HepG2 (cell line): ENCODE measurements at regions not wholly inside any gene's neighbourhood (a gene's known extent, or its start where the extent isn't known, plus 50 kb on each side); places are given as distances from the start of the nearest gene placed in this dataset.

Experiments
- ATAC-seq: fragments of 200-7000 bp; cut with Tn5 transposase; 3 replicates; pipeline ENCODE4 v1.9.1; 2020; ENCODE audit warnings: mild to moderate bottlenecking, moderate library complexity
- BruUV-seq: library from RNA; stranded (reverse); fragments of 400-500 nt; replicated peaks from 2 replicates; lab custom pipeline; 2021; lab: Mats Ljungman, UMichigan
- CTCF ChIA-PET: fragments of 300-600 bp; formaldehyde crosslinking; extraction: SDS; loops from one replicate; lab custom pipeline; 2021; ENCODE audit warnings: low total read pairs, inconsistent platforms, low intra/inter-chr PET ratio; lab: Yijun Ruan, JAX
- POLR2A ChIA-PET: fragments of 350-600 bp; sonication (Branson Sonifier 250); formaldehyde crosslinking; loops from one replicate; lab custom pipeline; 2020; ENCODE audit warnings: antibody characterized with exemption, inconsistent platforms; lab: Yijun Ruan, JAX
- DNase-seq: peaks from one replicate; pipeline ENCODE4 v3.0.0-alpha.2; 2015; ENCODE audit warnings: low spot score
- FAIRE-seq: peaks from 3 replicates; lab custom pipeline; 2011; peaks lifted over from hg19 to GRCh38; lab: Jason Lieb, UNC
- H2AFZ ChIP-seq: one replicate; pipeline ENCODE4 v1.6.1; 2011; ENCODE audit warnings: low read length, inconsistent platforms
- H3K27ac ChIP-seq: fragments of 300-600 bp; 3 replicates; pipeline ENCODE4 v1.8.0; 2011; ENCODE audit warnings: mixed run types, mild to moderate bottlenecking, mixed read lengths, low read length, inconsistent platforms; ENCODE audit not compliant: insufficient read depth; ENCODE audit errors: extremely low read length
- H3K27me3 ChIP-seq, 2 experiments: fragments of 200-600 bp in 1 of 2; 2 replicates in 1 of 2; 3 replicates in 1 of 2; pipeline versions ENCODE4 v1.6.0 to v1.8.0; 2011; ENCODE audit warnings: low read length in 2 of 2, mild to moderate bottlenecking in 2 of 2, moderate library complexity in 2 of 2, inconsistent platforms in 1 of 2; ENCODE audit not compliant: insufficient read depth in 2 of 2, control insufficient read depth in 1 of 2
- H3K36me3 ChIP-seq, 2 experiments: fragments of 200-600 bp in 1 of 2; replicated peaks in 1 of 2; 2 replicates in 1 of 2; 3 replicates in 1 of 2; pipeline versions ENCODE4 v1.5.1 to v1.8.0; 2011; ENCODE audit warnings: low read length in 2 of 2, inconsistent platforms in 1 of 2; ENCODE audit not compliant: insufficient read depth in 2 of 2, control insufficient read depth in 1 of 2
- H3K4me1 ChIP-seq: 2 replicates; pipeline ENCODE4 v1.5.1; 2012; ENCODE audit warnings: low read length, inconsistent platforms; ENCODE audit not compliant: insufficient read depth
- H3K4me2 ChIP-seq: 2 replicates; pipeline ENCODE4 v1.6.0; 2011; ENCODE audit warnings: low read depth, low read length, inconsistent platforms
- H3K4me3 ChIP-seq, 3 experiments: fragments of 200-600 bp in 1 of 3; sonication (generic), shearing (Covaris generic) in 1 of 3; replicated peaks in 1 of 3; 2 replicates each; pipeline ENCODE4 v1.5.1; 2011 to 2016; ENCODE audit warnings: low read length in 3 of 3, inconsistent platforms in 2 of 3, low read depth in 2 of 3, mild to moderate bottlenecking in 2 of 3, control low read depth in 1 of 3, mixed read lengths in 1 of 3; ENCODE audit not compliant: insufficient read depth in 1 of 3
- H3K79me2 ChIP-seq: one replicate; pipeline ENCODE4 v1.6.1; 2011; ENCODE audit warnings: low read length, inconsistent platforms; ENCODE audit not compliant: insufficient read depth
- H3K9ac ChIP-seq: 2 replicates; pipeline ENCODE4 v1.6.0; 2011; ENCODE audit warnings: mild to moderate bottlenecking, low read depth, low read length, inconsistent platforms; ENCODE audit not compliant: insufficient read depth
- H3K9me3 ChIP-seq: 2 replicates; pipeline ENCODE4 v1.5.1; 2012; ENCODE audit warnings: mild to moderate bottlenecking, low read length
- H4K20me1 ChIP-seq: 2 replicates; pipeline ENCODE4 v1.6.0; 2011; ENCODE audit warnings: inconsistent platforms, mild to moderate bottlenecking, low read length, moderate library complexity; ENCODE audit not compliant: insufficient read depth
- MBD4 ChIP-seq: IDR thresholded peaks from 2 replicates; pipeline ENCODE4 v1.6.1; 2012; ENCODE audit warnings: low read length, inconsistent platforms, borderline replicate concordance
- NFKB2 ChIP-seq: sonication (generic); formaldehyde crosslinking; IDR thresholded peaks from 2 replicates; pipeline ENCODE4 v1.4.0; 2020; ENCODE audit warnings: missing genetic modification reagents, borderline replicate concordance
- NFKBIZ ChIP-seq: IDR thresholded peaks from 2 replicates; pipeline ENCODE4 v1.6.1; 2018; ENCODE audit warnings: missing genetic modification reagents, missing compliant biosample characterization
- NR2F6 ChIP-seq, 2 experiments: IDR thresholded peaks; 2 replicates each; pipeline ENCODE4 v1.6.1; 2016; ENCODE audit warnings: antibody characterized with exemption in 1 of 2, mild to moderate bottlenecking in 1 of 2
- PHF5A ChIP-seq: IDR thresholded peaks from one replicate; pipeline ENCODE4 v1.6.1; 2018; ENCODE audit warnings: low read depth, missing genetic modification reagents; ENCODE audit not compliant: unreplicated experiment
- RBAK ChIP-seq: sonication (generic); formaldehyde crosslinking; IDR thresholded peaks from 2 replicates; pipeline ENCODE4 v1.5.1; 2020; ENCODE audit warnings: mild to moderate bottlenecking, missing genetic modification reagents
- SIN3B ChIP-seq: fragments of 150-350 bp; IDR thresholded peaks from 2 replicates; pipeline ENCODE4 v1.6.1; 2014; ENCODE audit warnings: low read length
- ZKSCAN1 ChIP-seq: fragments of 150-350 bp; IDR thresholded peaks from 2 replicates; pipeline ENCODE4 v1.6.1; 2014; ENCODE audit warnings: low read length
- ZNF143 ChIP-seq: sonication (generic); formaldehyde crosslinking; IDR thresholded peaks from 2 replicates; pipeline ENCODE4 v1.4.0; 2020; ENCODE audit warnings: missing genetic modification reagents
- ZNF543 ChIP-seq: sonication (generic); formaldehyde crosslinking; IDR thresholded peaks from 2 replicates; pipeline ENCODE4 v1.4.0; 2020; ENCODE audit warnings: mild to moderate bottlenecking, missing genetic modification reagents
- WGBS: methylation state at CpG from one replicate; pipeline ENCODE4 v1.1.6; 2017; ENCODE audit warnings: low lambda C conversion rate; 5-methylcytosine and 5-hydroxymethylcytosine counted together
- in situ Hi-C: cut with HindIII; loops from 2 replicates; pipeline ENCODE4 v1.10.0; 2017; ENCODE audit warnings: low pct_unique_long_range_greater_than_20kb; ENCODE audit not compliant: extremely low pct_ligation_motif_present
- intact Hi-C: fragments of 100-400 bp; cut with micrococcal nuclease; formaldehyde crosslinking; loops from one replicate; pipeline ENCODE4 v1.10.0; 2022; ENCODE audit not compliant: unreplicated experiment
- TF ChIP-seq, protein P1 (sequence below): sonication (generic); formaldehyde crosslinking; IDR thresholded peaks from 2 replicates; pipeline ENCODE4 v1.4.0; 2020; ENCODE audit warnings: mild to moderate bottlenecking, low read depth, missing genetic modification reagents
- TF ChIP-seq, protein P2 (sequence below), 2 experiments: fragments of 450-650 bp in 1 of 2; sonication (generic) in 1 of 2; formaldehyde crosslinking in 1 of 2; IDR thresholded peaks; 2 replicates each; pipeline versions ENCODE4 v1.6.1 to v1.8.0; 2016 to 2022; ENCODE audit warnings: antibody characterized with exemption in 1 of 2, mild to moderate bottlenecking in 1 of 2, missing genetic modification reagents in 1 of 2

GRCh38 chr1:172918478-172918877 is 132.3 kb downstream of the TNFSF18 start (continued):
- TF ChIP-seq, protein P1, sequence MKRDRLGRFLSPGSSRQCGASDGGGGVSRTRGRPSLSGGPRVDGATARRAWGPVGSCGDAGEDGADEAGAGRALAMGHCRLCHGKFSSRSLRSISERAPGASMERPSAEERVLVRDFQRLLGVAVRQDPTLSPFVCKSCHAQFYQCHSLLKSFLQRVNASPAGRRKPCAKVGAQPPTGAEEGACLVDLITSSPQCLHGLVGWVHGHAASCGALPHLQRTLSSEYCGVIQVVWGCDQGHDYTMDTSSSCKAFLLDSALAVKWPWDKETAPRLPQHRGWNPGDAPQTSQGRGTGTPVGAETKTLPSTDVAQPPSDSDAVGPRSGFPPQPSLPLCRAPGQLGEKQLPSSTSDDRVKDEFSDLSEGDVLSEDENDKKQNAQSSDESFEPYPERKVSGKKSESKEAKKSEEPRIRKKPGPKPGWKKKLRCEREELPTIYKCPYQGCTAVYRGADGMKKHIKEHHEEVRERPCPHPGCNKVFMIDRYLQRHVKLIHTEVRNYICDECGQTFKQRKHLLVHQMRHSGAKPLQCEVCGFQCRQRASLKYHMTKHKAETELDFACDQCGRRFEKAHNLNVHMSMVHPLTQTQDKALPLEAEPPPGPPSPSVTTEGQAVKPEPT (CRISPR knock-in tag): no peak
- TF ChIP-seq, all 625 proteins: peak for 0

DNA sequence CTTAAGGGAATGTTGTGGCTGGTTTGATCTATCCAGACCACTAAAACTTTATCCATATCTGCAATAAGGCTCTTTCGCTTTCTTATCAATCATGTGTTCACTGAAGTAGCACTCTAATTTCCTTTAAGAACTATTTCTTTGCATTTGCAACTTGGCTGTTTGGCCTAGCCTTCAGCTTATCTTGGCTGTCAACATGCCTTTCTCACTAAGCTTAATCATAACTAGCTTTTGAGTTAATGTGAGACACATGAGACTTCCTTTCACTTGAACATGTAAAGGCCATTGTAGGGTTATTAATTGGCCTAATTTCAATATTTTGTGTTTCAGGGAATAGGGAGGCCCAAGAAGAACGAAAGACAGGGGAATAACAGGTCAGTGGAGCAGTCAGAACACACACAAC is 124.7 kb downstream of the TNFSF18 start:
- no peaks in the 10 kb centered on the region for H3K36me3 ChIP-seq
- no peak for DNase-seq
- WGBS: 9% methylated on average over 2 of the region's 2 CpGs
- no peaks in the 10 kb centered on the region for H3K27me3 ChIP-seq
- BruUV-seq: no TSS peak
- ChIA-PET CTCF (no interaction called here), POLR2A (no interaction called here)
- ATAC-seq: no peak
- no peak overlapping the region for H3K9ac ChIP-seq
- no peak overlapping the region for H3K4me2 ChIP-seq
- no peaks in the 10 kb centered on the region for H3K4me1 ChIP-seq
- intact Hi-C loops (no loop called here), in situ Hi-C loops (no loop called here)
- no peak for FAIRE-seq
- no peak overlapping the region for H3K4me3 ChIP-seq
- H4K20me1 ChIP-seq: no peaks in the 10 kb centered on the region
- TF ChIP-seq NFKB2 (CRISPR knock-in tag) (no peak), NR2F6 (IDR thresholded peaks at IDR 0.05) (no peak), NR2F6 (CRISPR knock-in tag; IDR thresholded peaks at IDR 0.05) (no peak), ZNF543 (CRISPR knock-in tag) (no peak), MBD4 (no peak), SIN3B (no peak), RBAK (CRISPR knock-in tag) (no peak), PHF5A (CRISPR knock-in tag) (no peak), NFKBIZ (CRISPR knock-in tag) (no peak), ZKSCAN1 (no peak), ZNF143 (CRISPR knock-in tag) (no peak)
- TF ChIP-seq, protein P2, sequence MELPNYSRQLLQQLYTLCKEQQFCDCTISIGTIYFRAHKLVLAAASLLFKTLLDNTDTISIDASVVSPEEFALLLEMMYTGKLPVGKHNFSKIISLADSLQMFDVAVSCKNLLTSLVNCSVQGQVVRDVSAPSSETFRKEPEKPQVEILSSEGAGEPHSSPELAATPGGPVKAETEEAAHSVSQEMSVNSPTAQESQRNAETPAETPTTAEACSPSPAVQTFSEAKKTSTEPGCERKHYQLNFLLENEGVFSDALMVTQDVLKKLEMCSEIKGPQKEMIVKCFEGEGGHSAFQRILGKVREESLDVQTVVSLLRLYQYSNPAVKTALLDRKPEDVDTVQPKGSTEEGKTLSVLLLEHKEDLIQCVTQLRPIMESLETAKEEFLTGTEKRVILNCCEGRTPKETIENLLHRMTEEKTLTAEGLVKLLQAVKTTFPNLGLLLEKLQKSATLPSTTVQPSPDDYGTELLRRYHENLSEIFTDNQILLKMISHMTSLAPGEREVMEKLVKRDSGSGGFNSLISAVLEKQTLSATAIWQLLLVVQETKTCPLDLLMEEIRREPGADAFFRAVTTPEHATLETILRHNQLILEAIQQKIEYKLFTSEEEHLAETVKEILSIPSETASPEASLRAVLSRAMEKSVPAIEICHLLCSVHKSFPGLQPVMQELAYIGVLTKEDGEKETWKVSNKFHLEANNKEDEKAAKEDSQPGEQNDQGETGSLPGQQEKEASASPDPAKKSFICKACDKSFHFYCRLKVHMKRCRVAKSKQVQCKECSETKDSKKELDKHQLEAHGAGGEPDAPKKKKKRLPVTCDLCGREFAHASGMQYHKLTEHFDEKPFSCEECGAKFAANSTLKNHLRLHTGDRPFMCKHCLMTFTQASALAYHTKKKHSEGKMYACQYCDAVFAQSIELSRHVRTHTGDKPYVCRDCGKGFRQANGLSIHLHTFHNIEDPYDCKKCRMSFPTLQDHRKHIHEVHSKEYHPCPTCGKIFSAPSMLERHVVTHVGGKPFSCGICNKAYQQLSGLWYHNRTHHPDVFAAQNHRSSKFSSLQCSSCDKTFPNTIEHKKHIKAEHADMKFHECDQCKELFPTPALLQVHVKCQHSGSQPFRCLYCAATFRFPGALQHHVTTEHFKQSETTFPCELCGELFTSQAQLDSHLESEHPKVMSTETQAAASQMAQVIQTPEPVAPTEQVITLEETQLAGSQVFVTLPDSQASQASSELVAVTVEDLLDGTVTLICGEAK (IDR thresholded peaks at IDR 0.05): no peak
- TF ChIP-seq, protein P2 (CRISPR knock-in tag; IDR thresholded peaks at IDR 0.05): no peak
- TF ChIP-seq, all 625 proteins: peak for 0
- no peaks in the 10 kb centered on the region for H3K79me2 ChIP-seq
- no peaks in the 10 kb centered on the region for H3K9me3 ChIP-seq
- H3K27ac ChIP-seq: no peak overlapping the region
- H2AFZ ChIP-seq: no peak overlapping the region
